Activated T-cell treated with anti-CD3 and anti-CD28 coated beads, Interleukin-2, amount 50 U/mL, for 72 hours (primary cell): ENCODE measurements at regions not wholly inside any gene's neighbourhood (a gene's known extent, or its start where the extent isn't known, plus 50 kb on each side); places are given as distances from the start of the nearest gene placed in this dataset.
"Not testable (repeated sequence)": the region's sequence is repeated elsewhere in the genome, so short reads cannot be mapped to it uniquely, and the experiment has no call there.

Experiments used
- ATAC-seq, 2 donors: fragments of 150-1000 bp; cut with Tn5 transposase; replicated peaks in 1 of 2; 2 replicates each; pipeline ENCODE4 v1.10.0; 2021; ENCODE audit warnings: moderate library complexity in 2 of 2, mild to moderate bottlenecking in 1 of 2
- DNase-seq, 2 donors: peaks; one replicate each; pipeline ENCODE4 v3.0.0; 2021 to 2022; ENCODE audit warnings: mixed read lengths in 1 of 2
- H3K27ac Mint-ChIP-seq: one replicate; pipeline ENCODE4 v1.8.0; 2022; ENCODE audit warnings: mild to moderate bottlenecking, moderate library complexity, mixed read lengths
- H3K27me3 Mint-ChIP-seq: one replicate; pipeline ENCODE4 v1.8.0; 2022; ENCODE audit warnings: low read depth, mixed read lengths
- H3K36me3 Mint-ChIP-seq, 2 donors: one replicate each; pipeline ENCODE4 v1.8.0; 2022; ENCODE audit warnings: mixed read lengths in 2 of 2, mild to moderate bottlenecking in 1 of 2; ENCODE audit not compliant: insufficient read depth in 2 of 2
- H3K4me1 Mint-ChIP-seq: one replicate; pipeline ENCODE4 v1.8.0; 2022; ENCODE audit warnings: low read depth, mixed read lengths
- H3K4me3 Mint-ChIP-seq, 2 donors: one replicate each; pipeline ENCODE4 v1.8.0; 2022; ENCODE audit warnings: mild to moderate bottlenecking in 2 of 2, mixed read lengths in 2 of 2, moderate library complexity in 2 of 2
- H3K9me3 Mint-ChIP-seq, 2 donors: one replicate each; pipeline ENCODE4 v1.8.0; 2022; ENCODE audit warnings: mixed read lengths in 2 of 2

GRCh38 chr13:103471896-103472295 is 405.7 kb upstream of the SLC10A2 start:
- Mint-ChIP-seq H3K4me1 (no peaks in the 10 kb centered on the region), H3K4me3 (no peak overlapping the region)
- no peak for ATAC-seq

GRCh38 chr13:103469771-103470170 is 403.6 kb upstream of the SLC10A2 start:
- H3K27ac Mint-ChIP-seq = no peak overlapping the region
- no peaks in the 10 kb centered on the region for H3K36me3 Mint-ChIP-seq
- H3K9me3 Mint-ChIP-seq = peaks cover 0 to 4% of the 10 kb centered on the region in 2 donors
- H3K4me1 Mint-ChIP-seq = no peaks in the 10 kb centered on the region
- ATAC-seq = no peak
- DNase-seq = no peak
- H3K4me3 Mint-ChIP-seq = no peak overlapping the region
- no peaks in the 10 kb centered on the region for H3K27me3 Mint-ChIP-seq

More at GRCh38 chr13:103471896-103472295, 405.7 kb upstream of the SLC10A2 start:
- DNase-seq = no peak
- Mint-ChIP-seq H3K27ac (no peak overlapping the region), H3K36me3 (no peaks in the 10 kb centered on the region), H3K27me3 (no peaks in the 10 kb centered on the region), H3K9me3 (peaks cover under 1 to 4% of the 10 kb centered on the region in 2 donors)

DNA sequence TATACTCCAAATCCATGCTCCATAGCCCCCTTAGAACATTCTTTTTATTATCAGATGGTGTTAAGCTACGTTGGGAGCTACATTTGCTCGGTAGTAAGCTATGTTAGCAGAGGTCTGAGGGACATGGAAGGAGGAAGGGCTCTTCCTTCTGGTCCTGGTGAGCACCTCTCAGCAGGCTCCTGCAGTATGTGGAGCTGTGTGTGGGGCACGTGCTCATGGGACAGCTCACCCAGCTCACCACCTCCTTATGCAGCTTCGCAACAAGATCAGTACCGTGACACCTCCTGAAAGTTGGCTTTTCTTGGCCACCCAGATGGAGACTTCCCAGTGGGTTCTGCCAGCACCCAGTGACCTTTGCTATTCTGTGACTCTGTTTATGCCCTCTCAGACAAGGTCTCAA is 400.5 kb upstream of the SLC10A2 start:
- ATAC-seq = no peak
- Mint-ChIP-seq H3K4me1 (no peaks in the 10 kb centered on the region), H3K36me3 (no peaks in the 10 kb centered on the region)

DNA sequence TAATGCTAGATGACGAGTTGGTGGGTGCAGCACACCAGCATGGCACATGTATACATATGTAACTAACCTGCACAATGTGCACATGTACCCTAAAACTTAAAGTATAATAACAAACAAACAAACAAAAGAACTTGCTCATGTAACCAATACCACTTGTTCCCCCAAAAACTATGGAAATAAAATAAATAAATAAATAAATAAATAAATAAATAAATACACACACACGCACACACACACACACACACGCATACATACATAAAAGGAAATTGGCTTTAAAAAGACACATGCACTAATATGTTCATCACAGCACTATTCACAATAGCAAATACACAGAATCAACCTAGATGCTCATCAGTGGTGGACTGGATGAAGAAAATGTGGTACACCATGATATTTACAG is 394.0 kb upstream of the SLC10A2 start:
- not testable (repeated sequence) for DNase-seq, ATAC-seq, H3K4me3 Mint-ChIP-seq, H3K4me1 Mint-ChIP-seq, H3K36me3 Mint-ChIP-seq, H3K27me3 Mint-ChIP-seq, H3K9me3 Mint-ChIP-seq, H3K27ac Mint-ChIP-seq

More for the DNA sequence above, 400.5 kb upstream of the SLC10A2 start:
- H3K4me3 Mint-ChIP-seq = no peak overlapping the region
- no peak for DNase-seq
- peaks cover 1 to 2% of the 10 kb centered on the region in 2 donors for H3K9me3 Mint-ChIP-seq
- H3K27ac Mint-ChIP-seq = no peak overlapping the region
- H3K27me3 Mint-ChIP-seq = no peaks in the 10 kb centered on the region

GRCh38 chr13:103457050-103457449 is 390.8 kb upstream of the SLC10A2 start:
- H3K27ac Mint-ChIP-seq, H3K9me3 Mint-ChIP-seq: not testable (repeated sequence)

GRCh38 chr13:103451656-103452055 is 385.4 kb upstream of the SLC10A2 start:
- Mint-ChIP-seq H3K9me3 (no peaks in the 10 kb centered on the region), H3K4me3 (no peak overlapping the region), H3K36me3 (no peaks in the 10 kb centered on the region), H3K27ac (no peak overlapping the region), H3K4me1 (no peaks in the 10 kb centered on the region), H3K27me3 (no peaks in the 10 kb centered on the region)
- no peak for DNase-seq
- ATAC-seq = no peak

More at GRCh38 chr13:103457050-103457449, 390.8 kb upstream of the SLC10A2 start:
- not testable (repeated sequence) for H3K27me3 Mint-ChIP-seq, DNase-seq, H3K4me3 Mint-ChIP-seq, ATAC-seq, H3K4me1 Mint-ChIP-seq, H3K36me3 Mint-ChIP-seq

DNA sequence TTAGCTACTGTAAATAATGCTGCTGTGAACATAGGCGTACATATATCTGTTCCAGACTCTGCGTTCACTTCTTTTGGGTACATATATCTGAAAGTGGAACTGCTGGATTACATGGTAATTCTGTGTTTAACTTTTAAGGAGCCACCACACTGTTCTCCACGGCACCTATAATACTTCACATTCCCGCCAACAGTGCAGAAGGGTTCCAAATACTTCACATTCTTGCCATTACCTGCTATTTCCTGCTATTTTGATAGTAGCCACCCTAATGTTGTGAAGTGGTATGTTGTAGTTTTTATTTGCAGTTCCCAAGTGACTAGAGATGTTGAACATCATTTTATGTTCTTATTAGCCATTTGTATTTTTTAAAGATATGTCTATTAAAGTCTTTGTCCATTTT is 377.4 kb upstream of the SLC10A2 start:
- no peaks in the 10 kb centered on the region for H3K27me3 Mint-ChIP-seq
- no peak overlapping the region for H3K27ac Mint-ChIP-seq
- H3K9me3 Mint-ChIP-seq = peaks cover 5 to 6% of the 10 kb centered on the region in 2 donors
- no peak for DNase-seq
- H3K4me3 Mint-ChIP-seq = no peak overlapping the region
- no peaks in the 10 kb centered on the region for H3K36me3 Mint-ChIP-seq
- no peaks in the 10 kb centered on the region for H3K4me1 Mint-ChIP-seq
- no peak for ATAC-seq

DNA sequence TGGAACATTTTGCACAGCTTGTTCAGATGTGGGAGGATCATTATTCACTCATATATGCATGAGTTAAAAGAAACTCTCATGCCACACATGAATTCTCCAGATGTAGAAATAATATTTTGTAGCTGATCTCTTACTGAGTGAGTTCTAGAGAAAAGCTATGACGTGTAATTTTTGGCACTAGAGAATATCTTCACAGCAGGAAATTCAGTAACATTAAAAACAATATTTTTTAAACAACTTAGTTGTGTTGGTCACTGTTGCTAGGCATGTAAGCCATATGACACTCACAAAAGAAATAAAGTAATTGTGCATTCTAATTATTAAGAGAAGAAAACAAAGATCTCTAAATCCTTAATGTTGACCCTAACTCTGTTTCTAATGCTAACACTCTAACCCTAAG is 371.4 kb upstream of the SLC10A2 start:
- H3K27me3 Mint-ChIP-seq = no peaks in the 10 kb centered on the region
- H3K27ac Mint-ChIP-seq = no peak overlapping the region
- H3K4me3 Mint-ChIP-seq = no peak overlapping the region
- H3K36me3 Mint-ChIP-seq = no peaks in the 10 kb centered on the region
- H3K4me1 Mint-ChIP-seq = no peaks in the 10 kb centered on the region
- ATAC-seq (no peak), DNase-seq (no peak)
- no peaks in the 10 kb centered on the region for H3K9me3 Mint-ChIP-seq

DNA sequence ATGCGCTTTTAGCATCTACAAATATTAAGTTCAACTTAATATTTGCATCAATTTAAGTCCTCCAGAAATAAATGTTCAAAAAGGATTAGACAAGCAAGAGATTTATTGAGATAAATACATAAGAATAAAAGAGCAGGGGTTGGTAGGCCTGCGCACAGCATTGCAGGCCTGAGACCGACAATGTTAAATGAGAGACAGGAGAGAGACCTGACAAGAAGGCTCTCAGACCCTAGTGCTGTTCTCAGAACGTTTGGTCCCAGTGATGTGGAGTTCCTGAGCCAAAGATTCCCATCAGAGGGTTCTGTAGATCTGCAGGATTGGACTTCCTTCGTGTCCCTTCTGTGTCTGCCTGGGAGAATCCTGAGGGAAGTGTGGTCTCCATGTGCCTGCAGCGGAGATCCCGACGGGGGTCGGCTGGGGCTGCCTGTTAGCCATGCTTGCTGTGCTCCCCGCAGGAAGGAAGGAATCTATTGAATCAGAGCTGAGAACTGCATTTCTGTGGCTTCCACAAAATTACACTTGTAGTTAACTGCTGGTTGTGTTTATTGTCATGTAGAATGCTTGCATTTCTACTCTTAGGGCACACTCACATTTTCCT is 369.9 kb upstream of the SLC10A2 start:
- H3K27me3 Mint-ChIP-seq = no peaks in the 10 kb centered on the region
- no peaks in the 10 kb centered on the region for H3K4me1 Mint-ChIP-seq
- DNase-seq = no peak
- H3K27ac Mint-ChIP-seq = no peak overlapping the region
- H3K4me3 Mint-ChIP-seq = no peak overlapping the region
- no peak for ATAC-seq
- H3K36me3 Mint-ChIP-seq = no peaks in the 10 kb centered on the region
- H3K9me3 Mint-ChIP-seq = no peaks in the 10 kb centered on the region

DNA sequence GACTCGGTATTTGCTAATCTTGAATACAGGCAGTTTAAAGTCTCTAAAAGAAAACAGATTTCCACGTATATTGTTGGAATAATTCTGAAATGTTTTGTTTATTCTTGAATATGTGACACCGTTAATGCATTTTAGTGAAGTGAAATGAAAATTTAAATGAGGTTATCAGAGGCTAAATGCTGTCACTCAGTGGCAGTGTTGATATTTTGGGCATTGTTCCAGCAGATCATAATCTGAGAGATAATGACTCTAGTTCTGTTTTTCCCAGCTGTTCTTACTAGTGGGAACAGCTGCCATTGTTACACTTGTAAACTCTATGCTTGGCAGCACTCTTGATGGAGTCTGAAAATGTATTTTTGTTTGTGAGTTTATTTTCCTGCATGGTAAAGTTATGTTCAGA is 365.6 kb upstream of the SLC10A2 start:
- H3K27me3 Mint-ChIP-seq = no peaks in the 10 kb centered on the region
- H3K4me3 Mint-ChIP-seq = no peak overlapping the region
- H3K27ac Mint-ChIP-seq = no peak overlapping the region
- no peak for DNase-seq
- H3K4me1 Mint-ChIP-seq = no peaks in the 10 kb centered on the region
- no peaks in the 10 kb centered on the region for H3K36me3 Mint-ChIP-seq
- ATAC-seq = no peak
- peaks cover 0 to 4% of the 10 kb centered on the region in 2 donors for H3K9me3 Mint-ChIP-seq

GRCh38 chr13:103430368-103430767 is 364.2 kb upstream of the SLC10A2 start:
- H3K4me1 Mint-ChIP-seq = no peaks in the 10 kb centered on the region
- no peak overlapping the region for H3K4me3 Mint-ChIP-seq
- ATAC-seq = no peak
- H3K27ac Mint-ChIP-seq = no peak overlapping the region
- no peaks in the 10 kb centered on the region for H3K36me3 Mint-ChIP-seq
- peaks cover 1 to 4% of the 10 kb centered on the region in 2 donors for H3K9me3 Mint-ChIP-seq
- no peak for DNase-seq
- H3K27me3 Mint-ChIP-seq = no peaks in the 10 kb centered on the region

DNA sequence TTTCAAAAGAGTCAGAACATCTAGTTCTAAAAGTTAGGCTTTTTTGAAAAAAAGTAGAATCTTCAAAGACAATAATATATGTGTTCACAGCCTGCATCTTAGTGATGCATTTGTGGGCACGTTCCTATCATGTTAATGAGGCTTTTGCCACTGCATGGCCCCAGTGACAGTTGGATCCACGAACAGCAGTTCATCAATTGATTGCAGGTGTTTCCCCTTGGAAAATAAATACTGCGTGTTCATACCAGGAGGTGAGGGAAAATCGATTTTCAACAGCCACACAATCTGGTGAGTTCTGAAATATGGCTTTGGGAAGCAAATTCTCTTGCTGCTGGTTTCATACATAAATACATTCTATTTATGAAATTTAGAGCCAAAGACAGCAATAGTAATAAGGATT is 343.8 kb upstream of the SLC10A2 start:
- H3K36me3 Mint-ChIP-seq = no peaks in the 10 kb centered on the region
- no peaks in the 10 kb centered on the region for H3K4me1 Mint-ChIP-seq
- no peak for DNase-seq
- no peak overlapping the region for H3K4me3 Mint-ChIP-seq
- no peak overlapping the region for H3K27ac Mint-ChIP-seq
- H3K9me3 Mint-ChIP-seq = peaks cover 0 to 2% of the 10 kb centered on the region in 2 donors
- ATAC-seq = no peak
- H3K27me3 Mint-ChIP-seq = no peaks in the 10 kb centered on the region

- H3K4me1 Mint-ChIP-seq = no peaks in the 10 kb centered on the region
- H3K4me3 Mint-ChIP-seq = no peak overlapping the region
- no peaks in the 10 kb centered on the region for H3K36me3 Mint-ChIP-seq
- no peak overlapping the region for H3K27ac Mint-ChIP-seq
- H3K9me3 Mint-ChIP-seq = peaks cover 0 to 2% of the 10 kb centered on the region in 2 donors
- ATAC-seq (no peak), DNase-seq (no peak)
- H3K27me3 Mint-ChIP-seq = no peaks in the 10 kb centered on the region
Observed at GRCh38 chr13:103406967-103407366, 340.8 kb upstream of the SLC10A2 start.

DNA sequence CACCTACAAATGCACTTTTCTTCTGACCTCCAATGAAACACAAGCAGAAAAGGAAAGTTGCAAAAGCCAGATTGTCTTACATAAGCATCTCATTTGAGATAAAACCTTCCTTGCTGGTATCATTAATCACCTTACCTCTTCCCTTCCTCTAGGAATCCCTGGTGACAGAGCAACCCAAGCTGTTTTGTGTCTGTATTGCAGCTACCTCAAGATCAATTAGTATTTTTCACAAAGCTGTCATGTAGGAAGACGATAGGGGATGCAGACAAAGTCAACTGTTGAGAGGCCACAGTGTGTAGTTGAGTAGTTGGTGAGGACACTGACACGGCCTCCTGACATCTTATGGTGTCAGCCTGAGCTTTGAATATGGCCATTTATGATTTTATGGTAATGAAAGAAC is 339.1 kb upstream of the SLC10A2 start:
- DNase-seq (no peak), ATAC-seq (no peak)
- H3K4me1 Mint-ChIP-seq = no peaks in the 10 kb centered on the region
- H3K27me3 Mint-ChIP-seq = no peaks in the 10 kb centered on the region
- no peaks in the 10 kb centered on the region for H3K36me3 Mint-ChIP-seq
- no peak overlapping the region for H3K27ac Mint-ChIP-seq
- H3K4me3 Mint-ChIP-seq = no peak overlapping the region
- H3K9me3 Mint-ChIP-seq = peaks cover 0 to 2% of the 10 kb centered on the region in 2 donors
